NT2/D1 (cell line): ENCODE measurements at regions not wholly inside any gene's neighbourhood (a gene's known extent, or its start where the extent isn't known, plus 50 kb on each side); places are given as distances from the start of the nearest gene placed in this dataset.
"Not testable (repeated sequence)": the region's sequence is repeated elsewhere in the genome, so short reads cannot be mapped to it uniquely, and the experiment has no call there.

Experiments used
- DNase-seq: peaks from one replicate; pipeline ENCODE4 v3.0.0-alpha.2; 2011; ENCODE audit warnings: low read depth, low spot score
- H3K27me3 ChIP-seq: 2 replicates; pipeline ENCODE4 v1.6.0; 2011; ENCODE audit warnings: mild to moderate bottlenecking; ENCODE audit not compliant: insufficient read length, insufficient read depth
- H3K36me3 ChIP-seq: 2 replicates; pipeline ENCODE4 v1.6.1; 2011; ENCODE audit warnings: mild to moderate bottlenecking, low read length, mixed read lengths; ENCODE audit not compliant: insufficient read depth, insufficient read length
- H3K4me1 ChIP-seq: 2 replicates; pipeline ENCODE4 v1.5.1; 2011; ENCODE audit not compliant: insufficient read depth, insufficient read length
- H3K4me3 ChIP-seq: 2 replicates; pipeline ENCODE4 v1.5.1; 2011; ENCODE audit warnings: low read depth; ENCODE audit not compliant: insufficient read length
- H3K9ac ChIP-seq: 2 replicates; pipeline ENCODE4 v1.6.0; 2011; ENCODE audit warnings: low read depth; ENCODE audit not compliant: insufficient read length
- H3K9me3 ChIP-seq: 2 replicates; pipeline ENCODE4 v1.5.1; 2011; ENCODE audit warnings: mild to moderate bottlenecking, low read length; ENCODE audit not compliant: insufficient read depth
- SUZ12 ChIP-seq: IDR thresholded peaks from 2 replicates; pipeline ENCODE4 v1.6.1; 2011; ENCODE audit not compliant: insufficient read length, insufficient read depth; ENCODE audit errors: extremely low read depth
- YY1 ChIP-seq: IDR thresholded peaks from 2 replicates; pipeline ENCODE4 v1.6.1; 2011; ENCODE audit not compliant: insufficient read length, insufficient read depth
- ZNF274 ChIP-seq: IDR thresholded peaks from 2 replicates; pipeline ENCODE4 v1.6.1; 2011; ENCODE audit warnings: mild to moderate bottlenecking, low read depth, low read length

- DNase-seq, result no peak
- H3K4me3 ChIP-seq, result no peak overlapping the region
- no peaks in the 10 kb centered on the region for H3K27me3 ChIP-seq
- no peaks in the 10 kb centered on the region for H3K36me3 ChIP-seq
- H3K9ac ChIP-seq, result no peak overlapping the region
- H3K4me1 ChIP-seq, result no peaks in the 10 kb centered on the region
- H3K9me3 ChIP-seq, result no peaks in the 10 kb centered on the region
- TF ChIP-seq ZNF274, result no peak
Observed at GRCh38 chrX:23061116-23061515, 61.4 kb downstream of the DDX53 start.

GRCh38 chrX:23062359-23062758, 62.6 kb downstream of the DDX53 start:
- H3K9ac ChIP-seq, result no peak overlapping the region
- TF ChIP-seq SUZ12, result no peak
- no peak for TF ChIP-seq ZNF274
- no peak for TF ChIP-seq YY1
- H3K9me3 ChIP-seq, result no peaks in the 10 kb centered on the region
- H3K27me3 ChIP-seq, result no peaks in the 10 kb centered on the region
- H3K4me3 ChIP-seq, result no peak overlapping the region
- no peaks in the 10 kb centered on the region for H3K4me1 ChIP-seq
- DNase-seq, result no peak
- no peaks in the 10 kb centered on the region for H3K36me3 ChIP-seq

GRCh38 chrX:23066588-23067281, 67.0 kb downstream of the DDX53 start:
- H3K9me3 ChIP-seq, result no peaks in the 10 kb centered on the region
- H3K4me3 ChIP-seq, result no peak overlapping the region
- H3K27me3 ChIP-seq, result no peaks in the 10 kb centered on the region
- H3K36me3 ChIP-seq, result no peaks in the 10 kb centered on the region
- H3K4me1 ChIP-seq, result no peaks in the 10 kb centered on the region
- DNase-seq, result no peak
- H3K9ac ChIP-seq, result no peak overlapping the region
- no peak for TF ChIP-seq YY1
- no peak for TF ChIP-seq ZNF274
- no peak for TF ChIP-seq SUZ12

GRCh38 chrX:23075461-23075860, 75.7 kb downstream of the DDX53 start:
- not testable (repeated sequence) for H3K27me3 ChIP-seq, H3K4me3 ChIP-seq, H3K9me3 ChIP-seq, H3K9ac ChIP-seq, H3K36me3 ChIP-seq, H3K4me1 ChIP-seq, DNase-seq

- H3K4me3 ChIP-seq, result no peak overlapping the region
- no peaks in the 10 kb centered on the region for H3K27me3 ChIP-seq
- H3K36me3 ChIP-seq, result no peaks in the 10 kb centered on the region
- no peak for DNase-seq
- TF ChIP-seq SUZ12, result no peak
- no peak for TF ChIP-seq ZNF274
- no peak for TF ChIP-seq YY1
- H3K9me3 ChIP-seq, result no peaks in the 10 kb centered on the region
- H3K9ac ChIP-seq, result no peak overlapping the region
- H3K4me1 ChIP-seq, result no peaks in the 10 kb centered on the region
Observed at GRCh38 chrX:23079347-23079746, 79.6 kb downstream of the DDX53 start.

- Histone ChIP-seq H3K36me3 (no peaks in the 10 kb centered on the region), H3K4me3 (no peak overlapping the region), H3K4me1 (no peaks in the 10 kb centered on the region), H3K9ac (no peak overlapping the region), H3K27me3 (no peaks in the 10 kb centered on the region), H3K9me3 (no peaks in the 10 kb centered on the region)
- TF ChIP-seq SUZ12 (no peak), YY1 (no peak), ZNF274 (no peak)
- no peak for DNase-seq
Observed at GRCh38 chrX:23100826-23101225, 101.1 kb downstream of the DDX53 start.

- H3K36me3 ChIP-seq, result no peaks in the 10 kb centered on the region
- TF ChIP-seq ZNF274 (no peak), SUZ12 (no peak), YY1 (no peak)
- no peak overlapping the region for H3K4me3 ChIP-seq
- no peaks in the 10 kb centered on the region for H3K4me1 ChIP-seq
- DNase-seq, result no peak
- H3K9me3 ChIP-seq, result no peaks in the 10 kb centered on the region
- H3K27me3 ChIP-seq, result no peaks in the 10 kb centered on the region
- H3K9ac ChIP-seq, result no peak overlapping the region
Observed at GRCh38 chrX:23103546-23103945, 103.8 kb downstream of the DDX53 start.

- H3K4me3 ChIP-seq, result no peak overlapping the region
- TF ChIP-seq ZNF274 (no peak), YY1 (no peak), SUZ12 (no peak)
- H3K9ac ChIP-seq, result no peak overlapping the region
- H3K36me3 ChIP-seq, result no peaks in the 10 kb centered on the region
- DNase-seq, result no peak
- no peaks in the 10 kb centered on the region for H3K4me1 ChIP-seq
- no peaks in the 10 kb centered on the region for H3K9me3 ChIP-seq
- H3K27me3 ChIP-seq, result no peaks in the 10 kb centered on the region
Observed at GRCh38 chrX:23114241-23114640, 114.5 kb downstream of the DDX53 start.
